Ascending aorta (tissue), 2 donors: ENCODE measurements at regions not wholly inside any gene's neighbourhood (a gene's known extent, or its start where the extent isn't known, plus 50 kb on each side); places are given as distances from the start of the nearest gene placed in this dataset.

Experiments used
- DNase-seq, 2 donors: peaks; one replicate each; pipeline ENCODE4 v3.0.0-alpha.2; 2019; ENCODE audit warnings: low spot score in 2 of 2
- H3K27ac ChIP-seq, 2 donors: fragments of 200-600 bp; sonication (generic); one replicate each; pipeline ENCODE4 v1.5.1; 2016 to 2017; ENCODE audit warnings: mild to moderate bottlenecking in 1 of 2
- H3K27me3 ChIP-seq: fragments of 200-600 bp; sonication (generic); one replicate; pipeline ENCODE4 v1.5.1; 2017
- H3K36me3 ChIP-seq, 2 donors: fragments of 200-600 bp; sonication (generic); one replicate each; pipeline ENCODE4 v1.5.1; 2016
- H3K4me1 ChIP-seq, 2 donors: fragments of 200-600 bp; sonication (generic); one replicate each; pipeline ENCODE4 v1.5.1; 2016 to 2017; ENCODE audit warnings: mild to moderate bottlenecking in 1 of 2
- H3K4me3 ChIP-seq, 2 donors: fragments of 200-600 bp; sonication (generic); one replicate each; pipeline ENCODE4 v1.5.1; 2016 to 2017; ENCODE audit warnings: mild to moderate bottlenecking in 1 of 2
- H3K9me3 ChIP-seq, 2 donors: fragments of 200-600 bp; sonication (generic); one replicate each; pipeline ENCODE4 v1.5.1; 2016
- CTCF ChIP-seq, 3 experiments: fragments of 200-600 bp in 2 of 3; fragments of 450-650 bp in 1 of 3; sonication (generic) in 2 of 3; IDR thresholded peaks; one replicate each; pipeline ENCODE4 v1.5.1; 2016 to 2019; ENCODE audit warnings: antibody characterized with exemption in 3 of 3, mild to moderate bottlenecking in 1 of 3, moderate library complexity in 1 of 3
- intact Hi-C: fragments of 100-400 bp; cut with DNase I; formaldehyde crosslinking; loops from one replicate; pipeline ENCODE4 v1.15.1; 2023

GRCh38 chr6:105588123-105588710 is 185.3 kb upstream of the PREP start:
- TF ChIP-seq CTCF (IDR thresholded peaks at IDR 0.05) = no peak
- no peaks in the 10 kb centered on the region for H3K36me3 ChIP-seq
- intact Hi-C loops = no loop called here

GRCh38 chr6:105587349-105588122 is 184.7 kb upstream of the PREP start:
- Histone ChIP-seq H3K9me3 (no peaks in the 10 kb centered on the region), H3K4me1 (peaks cover 0 to 3% of the 10 kb centered on the region in 2 donors), H3K27ac (no peak overlapping the region), H3K4me3 (no peak overlapping the region), H3K27me3 (no peaks in the 10 kb centered on the region), H3K36me3 (no peaks in the 10 kb centered on the region)
- no peak for TF ChIP-seq CTCF (IDR thresholded peaks at IDR 0.05)
- intact Hi-C loops = no loop called here
- DNase-seq = no peak

More at GRCh38 chr6:105588123-105588710, 185.3 kb upstream of the PREP start:
- Histone ChIP-seq H3K4me3 (no peak overlapping the region), H3K9me3 (no peaks in the 10 kb centered on the region), H3K27me3 (no peaks in the 10 kb centered on the region), H3K4me1 (peaks cover 0 to 3% of the 10 kb centered on the region in 2 donors), H3K27ac (no peak overlapping the region)
- no peak for DNase-seq

GRCh38 chr6:105578179-105578707 is 175.4 kb upstream of the PREP start:
- no peak for DNase-seq
- Histone ChIP-seq H3K27me3 (no peaks in the 10 kb centered on the region), H3K4me3 (no peak overlapping the region), H3K36me3 (no peaks in the 10 kb centered on the region), H3K9me3 (no peaks in the 10 kb centered on the region), H3K27ac (no peak overlapping the region), H3K4me1 (no peaks in the 10 kb centered on the region)
- intact Hi-C loops = no loop called here
- no peak for TF ChIP-seq CTCF (IDR thresholded peaks at IDR 0.05)

- Histone ChIP-seq H3K36me3 (no peaks in the 10 kb centered on the region), H3K4me1 (no peaks in the 10 kb centered on the region), H3K9me3 (no peaks in the 10 kb centered on the region), H3K27me3 (no peaks in the 10 kb centered on the region), H3K4me3 (no peak overlapping the region), H3K27ac (no peak overlapping the region)
- no peak for DNase-seq
- TF ChIP-seq CTCF (IDR thresholded peaks at IDR 0.05) = no peak
- intact Hi-C loops = no loop called here
Observed at GRCh38 chr6:105573556-105573955, 170.7 kb upstream of the PREP start.

GRCh38 chr6:105573138-105573537 is 170.3 kb upstream of the PREP start:
- Histone ChIP-seq H3K4me3 (no peak overlapping the region), H3K27me3 (no peaks in the 10 kb centered on the region), H3K9me3 (no peaks in the 10 kb centered on the region), H3K27ac (no peak overlapping the region), H3K4me1 (no peaks in the 10 kb centered on the region), H3K36me3 (no peaks in the 10 kb centered on the region)
- no peak for DNase-seq
- intact Hi-C loops = no loop called here
- TF ChIP-seq CTCF (IDR thresholded peaks at IDR 0.05) = no peak
